PC-3 (cell line): ENCODE measurements at regions not wholly inside any gene's neighbourhood (a gene's known extent, or its start where the extent isn't known, plus 50 kb on each side); places are given as distances from the start of the nearest gene placed in this dataset.

Source experiments
- CTCF ChIP-seq: fragments of 300-600 bp; sonication (generic); conservative IDR thresholded peaks from 2 replicates; pipeline ENCODE4 v1.5.1; 2017; ENCODE audit warnings: antibody characterized with exemption, low read depth, mild to moderate bottlenecking, low read length
- EZH2 ChIP-seq: fragments of 300-600 bp; sonication (generic); IDR thresholded peaks from one replicate; pipeline ENCODE4 v1.6.1; 2017; ENCODE audit warnings: antibody characterized with exemption, mild to moderate bottlenecking, low read length; ENCODE audit not compliant: unreplicated experiment
- EZH2phosphoT487 ChIP-seq: fragments of 300-600 bp; sonication (generic); IDR thresholded peaks from 2 replicates; pipeline ENCODE4 v1.6.1; 2018; ENCODE audit warnings: mild to moderate bottlenecking, antibody characterized with exemption, low read length, borderline replicate concordance

- no peak for TF ChIP-seq CTCF
- no peak for TF ChIP-seq EZH2
- no peak for TF ChIP-seq EZH2phosphoT487
Measured at GRCh38 chr11:56817661-56818060, 69.2 kb upstream of the OR9G4 start.
